ENCODE measurements at regions not wholly inside any gene's neighbourhood (a gene's known extent, or its start where the extent isn't known, plus 50 kb on each side); places are given as distances from the start of the nearest gene placed in this dataset.

DNA sequence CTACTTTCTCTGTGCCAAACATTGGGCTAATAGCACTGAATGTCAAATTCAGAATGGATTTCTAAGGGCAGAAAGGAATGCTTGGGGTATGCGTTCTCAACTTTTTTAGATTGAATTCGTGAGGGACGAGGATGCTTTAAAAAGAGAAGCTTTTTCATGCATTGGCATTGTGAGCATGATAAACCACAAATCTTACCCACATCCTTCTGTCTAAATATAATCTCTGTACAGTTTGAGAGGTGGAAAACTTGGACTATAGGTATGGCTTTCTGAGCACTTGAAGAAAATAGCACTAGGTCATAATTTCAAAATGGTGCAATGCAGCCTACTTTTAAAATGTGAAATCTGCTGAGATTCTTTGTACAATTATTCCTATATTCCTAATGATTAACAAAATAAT lies 71.4 kb upstream of the HHIP start:
- TF ChIP-seq, protein P1, sequence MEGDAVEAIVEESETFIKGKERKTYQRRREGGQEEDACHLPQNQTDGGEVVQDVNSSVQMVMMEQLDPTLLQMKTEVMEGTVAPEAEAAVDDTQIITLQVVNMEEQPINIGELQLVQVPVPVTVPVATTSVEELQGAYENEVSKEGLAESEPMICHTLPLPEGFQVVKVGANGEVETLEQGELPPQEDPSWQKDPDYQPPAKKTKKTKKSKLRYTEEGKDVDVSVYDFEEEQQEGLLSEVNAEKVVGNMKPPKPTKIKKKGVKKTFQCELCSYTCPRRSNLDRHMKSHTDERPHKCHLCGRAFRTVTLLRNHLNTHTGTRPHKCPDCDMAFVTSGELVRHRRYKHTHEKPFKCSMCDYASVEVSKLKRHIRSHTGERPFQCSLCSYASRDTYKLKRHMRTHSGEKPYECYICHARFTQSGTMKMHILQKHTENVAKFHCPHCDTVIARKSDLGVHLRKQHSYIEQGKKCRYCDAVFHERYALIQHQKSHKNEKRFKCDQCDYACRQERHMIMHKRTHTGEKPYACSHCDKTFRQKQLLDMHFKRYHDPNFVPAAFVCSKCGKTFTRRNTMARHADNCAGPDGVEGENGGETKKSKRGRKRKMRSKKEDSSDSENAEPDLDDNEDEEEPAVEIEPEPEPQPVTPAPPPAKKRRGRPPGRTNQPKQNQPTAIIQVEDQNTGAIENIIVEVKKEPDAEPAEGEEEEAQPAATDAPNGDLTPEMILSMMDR (IDR thresholded peaks at IDR 0.05; ENCODE audit: low read depth, low read length): no peak
- in situ Hi-C loops (cut with HindIII; ENCODE audit: low sequenced_read_pairs): no loop called here
- no peak for DNase-seq (ENCODE audit: low read depth, low spot score)
- no peak overlapping the region for H3K4me3 ChIP-seq (ENCODE audit: low read depth, low read length)

DNA sequence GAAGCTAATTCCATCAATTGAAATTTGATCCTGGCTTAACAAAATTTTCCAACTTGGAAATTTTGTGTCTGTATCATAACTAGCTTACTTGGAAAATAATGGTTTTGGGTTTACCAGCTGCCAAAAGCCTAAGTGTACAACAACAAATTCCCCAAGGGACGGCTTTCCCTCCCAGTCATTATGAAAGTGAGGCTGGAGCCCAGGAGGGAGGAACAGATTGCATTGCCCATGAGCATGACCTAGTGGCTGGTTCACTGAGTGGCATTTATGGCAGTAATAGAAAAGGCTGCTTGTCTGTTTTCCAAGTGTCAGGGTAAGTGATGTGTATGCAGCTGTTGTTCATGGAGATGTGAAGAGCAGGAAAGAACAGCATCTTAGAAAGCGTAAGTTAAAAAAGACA lies 70.8 kb upstream of the HHIP start:
- H3K4me3 ChIP-seq (ENCODE audit: low read depth, low read length): no peak overlapping the region
- DNase-seq (ENCODE audit: low read depth, low spot score): no peak
- in situ Hi-C loops (cut with HindIII; ENCODE audit: low sequenced_read_pairs): no loop called here
- TF ChIP-seq, protein P1 (IDR thresholded peaks at IDR 0.05; ENCODE audit: low read depth, low read length): no peak

DNA sequence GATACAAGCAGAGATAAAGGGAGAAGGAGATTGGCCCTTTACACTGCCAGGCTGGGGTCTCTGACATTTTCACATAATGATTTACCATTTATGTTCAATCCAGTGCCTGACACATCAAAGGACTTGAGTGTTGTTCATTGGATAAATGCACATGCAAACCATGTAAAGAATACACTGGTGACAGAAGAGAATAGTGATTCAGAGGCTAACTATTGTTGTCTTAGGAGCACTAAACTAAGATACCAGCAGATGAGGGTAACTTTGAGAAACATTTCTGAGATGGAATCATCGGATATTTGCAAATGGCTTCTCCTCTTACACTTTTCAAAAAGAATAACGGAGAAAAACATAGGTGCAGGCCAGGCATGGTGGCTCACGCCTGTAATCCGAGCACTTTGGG lies 67.3 kb upstream of the HHIP start:
- in situ Hi-C loops (cut with HindIII; ENCODE audit: low sequenced_read_pairs): no loop called here
- peak; percentile 52 for DNase-seq (ENCODE audit: low read depth, low spot score)
- TF ChIP-seq, protein P1 (IDR thresholded peaks at IDR 0.05; ENCODE audit: low read depth, low read length): no peak
- no peak overlapping the region for H3K4me3 ChIP-seq (ENCODE audit: low read depth, low read length)

DNA sequence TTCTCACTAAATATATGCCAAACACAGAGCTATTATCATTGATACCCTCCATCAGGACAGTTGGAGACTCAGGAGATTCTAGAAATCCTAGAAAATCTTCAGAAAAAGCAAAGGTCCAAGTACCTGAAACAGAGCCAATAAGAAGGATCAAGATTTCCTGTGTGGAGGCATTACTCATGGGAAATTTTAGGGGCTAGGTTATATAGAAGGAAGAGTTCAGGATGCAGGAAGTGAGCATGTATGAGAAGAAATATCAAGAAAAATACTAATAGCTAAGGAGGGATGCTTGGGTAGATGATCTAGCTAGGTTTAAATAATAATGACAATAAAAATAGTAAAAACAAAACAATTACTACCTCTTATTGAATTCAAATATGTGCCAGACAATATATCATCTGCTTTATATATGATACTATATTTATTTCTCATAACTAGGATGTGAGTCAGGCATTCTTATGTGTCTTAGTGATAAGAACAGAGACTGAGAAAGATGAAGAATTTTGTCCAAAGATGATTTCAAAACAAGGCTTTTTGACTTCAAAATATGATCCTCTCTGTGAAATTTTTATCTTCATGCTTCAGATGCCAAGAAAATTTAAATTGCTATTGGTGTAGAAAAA lies 66.4 kb upstream of the HHIP start:
- H3K4me3 ChIP-seq (ENCODE audit: low read depth, low read length): no peak overlapping the region
- in situ Hi-C loops (cut with HindIII; ENCODE audit: low sequenced_read_pairs): no loop called here
- TF ChIP-seq, protein P1 (IDR thresholded peaks at IDR 0.05; ENCODE audit: low read depth, low read length): no peak
- DNase-seq (ENCODE audit: low read depth, low spot score): peak; percentile 64

DNA sequence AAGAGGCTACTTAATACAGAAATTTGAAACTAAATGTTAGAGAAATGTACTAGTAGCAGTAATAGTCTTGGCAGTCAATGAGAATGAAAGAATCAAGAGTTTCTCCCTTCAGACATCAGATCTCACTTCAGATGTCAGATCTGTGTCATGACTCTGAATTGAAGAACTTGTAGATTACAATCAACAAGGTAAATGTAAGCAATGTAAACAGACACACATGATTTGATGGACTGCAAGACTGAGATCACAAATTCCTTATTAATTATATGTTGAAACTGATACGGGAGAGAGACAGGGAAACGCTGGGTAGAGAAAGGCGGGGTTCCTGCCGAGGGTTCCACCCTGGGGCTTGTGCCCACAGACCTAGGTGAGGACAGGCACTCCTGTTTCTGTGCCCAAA lies 65.5 kb upstream of the HHIP start:
- TF ChIP-seq, protein P1 (IDR thresholded peaks at IDR 0.05; ENCODE audit: low read depth, low read length): no peak
- no peak overlapping the region for H3K4me3 ChIP-seq (ENCODE audit: low read depth, low read length)
- in situ Hi-C loops (cut with HindIII; ENCODE audit: low sequenced_read_pairs): no loop called here
- DNase-seq (ENCODE audit: low read depth, low spot score): no peak

DNA sequence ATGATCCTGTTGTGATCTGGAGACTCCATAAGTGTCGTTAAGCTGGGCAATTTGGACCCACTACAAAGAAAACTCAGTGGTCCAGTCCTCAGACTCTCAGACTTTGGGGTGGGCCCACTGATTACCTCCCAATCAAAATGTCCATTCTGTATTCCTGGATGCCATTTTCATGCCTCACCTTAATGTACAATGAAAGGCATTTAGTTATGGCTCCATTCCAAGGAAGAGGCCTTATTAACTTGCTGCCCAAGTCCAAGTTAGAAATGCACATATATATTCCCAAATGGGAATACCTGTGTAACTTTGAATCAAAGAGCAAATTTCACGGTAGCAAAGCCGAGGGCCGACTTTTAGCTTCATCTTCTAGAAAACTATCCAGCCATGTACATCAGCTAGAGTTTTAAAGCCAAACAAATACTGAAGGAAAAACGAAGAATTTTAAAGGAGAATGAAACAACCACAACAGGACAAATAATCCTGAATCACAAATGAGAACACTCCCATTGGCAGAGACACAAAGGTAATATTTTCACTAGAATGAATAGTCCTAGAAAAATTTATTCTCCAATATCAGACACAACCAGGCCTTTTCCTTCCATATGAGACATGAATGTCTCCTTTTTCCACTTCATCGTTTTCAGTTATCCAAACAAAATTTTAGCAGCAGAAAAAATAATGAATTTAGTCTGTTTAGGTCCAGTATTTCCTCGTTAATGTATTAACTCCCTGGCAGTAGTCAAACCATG lies 63.7 kb upstream of the HHIP start:
- H3K4me3 ChIP-seq (ENCODE audit: low read depth, low read length): no peak overlapping the region
- DNase-seq (ENCODE audit: low read depth, low spot score): peak; percentile 81
- in situ Hi-C loops (cut with HindIII; ENCODE audit: low sequenced_read_pairs): no loop called here
- TF ChIP-seq, protein P1 (IDR thresholded peaks at IDR 0.05; ENCODE audit: low read depth, low read length): no peak
